PC-3 (cell line): ENCODE measurements at regions not wholly inside any gene's neighbourhood (a gene's known extent, or its start where the extent isn't known, plus 50 kb on each side); places are given as distances from the start of the nearest gene placed in this dataset.
"Not testable (repeated sequence)": the region's sequence is repeated elsewhere in the genome, so short reads cannot be mapped to it uniquely, and the experiment has no call there.

Source experiments
- CTCF ChIP-seq: fragments of 300-600 bp; sonication (generic); conservative IDR thresholded peaks from 2 replicates; pipeline ENCODE4 v1.5.1; 2017; ENCODE audit warnings: antibody characterized with exemption, low read depth, mild to moderate bottlenecking, low read length
- EZH2 ChIP-seq: fragments of 300-600 bp; sonication (generic); IDR thresholded peaks from one replicate; pipeline ENCODE4 v1.6.1; 2017; ENCODE audit warnings: antibody characterized with exemption, mild to moderate bottlenecking, low read length; ENCODE audit not compliant: unreplicated experiment
- EZH2phosphoT487 ChIP-seq: fragments of 300-600 bp; sonication (generic); IDR thresholded peaks from 2 replicates; pipeline ENCODE4 v1.6.1; 2018; ENCODE audit warnings: mild to moderate bottlenecking, antibody characterized with exemption, low read length, borderline replicate concordance

- TF ChIP-seq CTCF, EZH2, EZH2phosphoT487: not testable (repeated sequence)
Measured at GRCh38 chr5:56665117-56665516, 150.2 kb upstream of the MAP3K1 start.
